ENCODE measurements at regions not wholly inside any gene's neighbourhood (a gene's known extent, or its start where the extent isn't known, plus 50 kb on each side); places are given as distances from the start of the nearest gene placed in this dataset.

GRCh38 chr3:16821053-16821452 is 63.7 kb upstream of the PLCL2 start:
- ATAC-seq (no peak), DNase-seq (ENCODE audit: low read depth, low spot score) (no peak)
- in situ Hi-C loops (cut with HindIII; ENCODE audit: low pct_unique_long_range_greater_than_20kb, low sequenced_read_pairs) (no loop called here), intact Hi-C loops (cut with micrococcal nuclease; ENCODE audit: unreplicated experiment) (no loop called here)
- Histone ChIP-seq H3K9me3 (ENCODE audit: control insufficient read depth, insufficient read depth, low read depth, low read length) (no peaks in the 10 kb centered on the region), H3K4me3 (ENCODE audit: low read depth in 2 of 2, low read length in 2 of 2) (no peak overlapping the region), H3K36me3 (ENCODE audit: control insufficient read depth, insufficient read depth, low read length) (no peaks in the 10 kb centered on the region), H3K27me3 (ENCODE audit: control insufficient read depth, insufficient read depth, low read length) (no peaks in the 10 kb centered on the region), H3K4me1 (ENCODE audit: control insufficient read depth, insufficient read depth, low read length) (no peaks in the 10 kb centered on the region), H3K27ac (ENCODE audit: low read length) (no peak overlapping the region)
- no peak for TF ChIP-seq SIN3A (IDR thresholded peaks at IDR 0.05; ENCODE audit: borderline replicate concordance, insufficient read depth, low read depth, low read length)
- TF ChIP-seq POLR2AphosphoS5 (IDR thresholded peaks at IDR 0.05; ENCODE audit: low read depth, low read length): no peak
- no peak for TF ChIP-seq CTCF (IDR thresholded peaks at IDR 0.05)
- TF ChIP-seq, protein P1, sequence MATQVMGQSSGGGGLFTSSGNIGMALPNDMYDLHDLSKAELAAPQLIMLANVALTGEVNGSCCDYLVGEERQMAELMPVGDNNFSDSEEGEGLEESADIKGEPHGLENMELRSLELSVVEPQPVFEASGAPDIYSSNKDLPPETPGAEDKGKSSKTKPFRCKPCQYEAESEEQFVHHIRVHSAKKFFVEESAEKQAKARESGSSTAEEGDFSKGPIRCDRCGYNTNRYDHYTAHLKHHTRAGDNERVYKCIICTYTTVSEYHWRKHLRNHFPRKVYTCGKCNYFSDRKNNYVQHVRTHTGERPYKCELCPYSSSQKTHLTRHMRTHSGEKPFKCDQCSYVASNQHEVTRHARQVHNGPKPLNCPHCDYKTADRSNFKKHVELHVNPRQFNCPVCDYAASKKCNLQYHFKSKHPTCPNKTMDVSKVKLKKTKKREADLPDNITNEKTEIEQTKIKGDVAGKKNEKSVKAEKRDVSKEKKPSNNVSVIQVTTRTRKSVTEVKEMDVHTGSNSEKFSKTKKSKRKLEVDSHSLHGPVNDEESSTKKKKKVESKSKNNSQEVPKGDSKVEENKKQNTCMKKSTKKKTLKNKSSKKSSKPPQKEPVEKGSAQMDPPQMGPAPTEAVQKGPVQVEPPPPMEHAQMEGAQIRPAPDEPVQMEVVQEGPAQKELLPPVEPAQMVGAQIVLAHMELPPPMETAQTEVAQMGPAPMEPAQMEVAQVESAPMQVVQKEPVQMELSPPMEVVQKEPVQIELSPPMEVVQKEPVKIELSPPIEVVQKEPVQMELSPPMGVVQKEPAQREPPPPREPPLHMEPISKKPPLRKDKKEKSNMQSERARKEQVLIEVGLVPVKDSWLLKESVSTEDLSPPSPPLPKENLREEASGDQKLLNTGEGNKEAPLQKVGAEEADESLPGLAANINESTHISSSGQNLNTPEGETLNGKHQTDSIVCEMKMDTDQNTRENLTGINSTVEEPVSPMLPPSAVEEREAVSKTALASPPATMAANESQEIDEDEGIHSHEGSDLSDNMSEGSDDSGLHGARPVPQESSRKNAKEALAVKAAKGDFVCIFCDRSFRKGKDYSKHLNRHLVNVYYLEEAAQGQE (IDR thresholded peaks at IDR 0.05; ENCODE audit: insufficient read depth in 1 of 2, low read depth in 2 of 2, low read length in 1 of 2): no peak
- TF ChIP-seq TCF7L2 (IDR thresholded peaks at IDR 0.05; ENCODE audit: low read depth, low read length): no peak
- POLR2A ChIA-PET: no interaction called here
- no TSS peak for BruUV-seq (replicated peaks)
- CTCF ChIA-PET: no interaction called here

GRCh38 chr3:16824081-16824696 is 60.6 kb upstream of the PLCL2 start:
- POLR2A ChIA-PET: no interaction called here
- ATAC-seq: no peak
- no peak overlapping the region for H3K27ac ChIP-seq (ENCODE audit: low read length)
- in situ Hi-C loops (cut with HindIII; ENCODE audit: low pct_unique_long_range_greater_than_20kb, low sequenced_read_pairs): no loop called here
- no peaks in the 10 kb centered on the region for H3K9me3 ChIP-seq (ENCODE audit: control insufficient read depth, insufficient read depth, low read depth, low read length)
- no peaks in the 10 kb centered on the region for H3K4me1 ChIP-seq (ENCODE audit: control insufficient read depth, insufficient read depth, low read length)
- TF ChIP-seq POLR2AphosphoS5 (IDR thresholded peaks at IDR 0.05; ENCODE audit: low read depth, low read length): no peak
- TF ChIP-seq, protein P1 (IDR thresholded peaks at IDR 0.05; ENCODE audit: insufficient read depth in 1 of 2, low read depth in 2 of 2, low read length in 1 of 2): no peak
- DNase-seq (ENCODE audit: low read depth, low spot score): no peak
- intact Hi-C loops (cut with micrococcal nuclease; ENCODE audit: unreplicated experiment): no loop called here
- no peak overlapping the region for H3K4me3 ChIP-seq (ENCODE audit: low read depth in 2 of 2, low read length in 2 of 2)
- H3K27me3 ChIP-seq (ENCODE audit: control insufficient read depth, insufficient read depth, low read length): no peaks in the 10 kb centered on the region
- H3K36me3 ChIP-seq (ENCODE audit: control insufficient read depth, insufficient read depth, low read length): no peaks in the 10 kb centered on the region
- CTCF ChIA-PET: no interaction called here
- no TSS peak for BruUV-seq (replicated peaks)

Measured in Panc1 (cell line).